GM19438 (cell line): ENCODE measurements at regions not wholly inside any gene's neighbourhood (a gene's known extent, or its start where the extent isn't known, plus 50 kb on each side); places are given as distances from the start of the nearest gene placed in this dataset.
"Not testable (repeated sequence)": the region's sequence is repeated elsewhere in the genome, so short reads cannot be mapped to it uniquely, and the experiment has no call there.

Source experiments
- ATAC-seq: cut with Tn5 transposase; IDR thresholded peaks from one replicate; pipeline ENCODE4 v1.9.1; 2021; ENCODE audit warnings: low read depth; ENCODE audit not compliant: unreplicated experiment

DNA sequence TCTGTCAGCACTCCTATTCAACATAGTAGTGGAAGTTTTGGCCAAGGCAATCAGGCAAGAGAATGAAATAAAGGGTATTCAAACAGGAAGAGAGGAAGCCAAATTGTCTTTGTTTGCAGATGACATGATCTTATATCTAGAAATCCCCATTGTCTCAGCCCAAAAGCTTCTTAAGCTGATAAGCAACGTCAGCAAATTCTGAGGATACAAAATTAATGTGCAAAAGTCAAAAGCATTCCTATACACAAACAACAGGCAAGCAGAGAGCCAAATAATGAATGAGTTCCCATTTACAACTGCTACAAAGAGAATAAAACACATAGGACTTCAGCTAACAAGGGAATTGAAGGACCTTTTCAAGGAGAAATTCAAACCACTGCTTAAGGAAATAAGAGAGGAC is 280.4 kb upstream of the LUZP2 start:
- no peak for ATAC-seq

DNA sequence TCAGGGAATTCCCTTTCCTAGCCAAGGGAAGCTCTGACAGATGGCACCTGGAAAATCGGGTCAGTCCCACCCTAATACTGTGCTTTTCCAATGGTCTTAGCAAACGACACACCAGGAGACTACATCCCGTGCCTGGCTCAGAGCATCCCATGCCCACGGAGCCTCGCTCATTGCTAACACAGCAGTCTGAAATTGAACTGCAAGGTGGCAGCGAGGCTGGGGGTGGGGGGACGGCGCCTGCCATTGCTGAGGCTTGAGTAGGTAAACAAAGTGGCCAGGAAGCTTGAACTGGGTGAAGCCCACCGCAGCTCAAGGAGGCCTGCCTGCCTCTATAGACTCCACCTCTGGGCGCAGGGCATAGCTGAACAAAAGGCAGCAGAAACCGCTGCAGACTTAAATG is 279.5 kb upstream of the LUZP2 start:
- ATAC-seq, result not testable (repeated sequence)

DNA sequence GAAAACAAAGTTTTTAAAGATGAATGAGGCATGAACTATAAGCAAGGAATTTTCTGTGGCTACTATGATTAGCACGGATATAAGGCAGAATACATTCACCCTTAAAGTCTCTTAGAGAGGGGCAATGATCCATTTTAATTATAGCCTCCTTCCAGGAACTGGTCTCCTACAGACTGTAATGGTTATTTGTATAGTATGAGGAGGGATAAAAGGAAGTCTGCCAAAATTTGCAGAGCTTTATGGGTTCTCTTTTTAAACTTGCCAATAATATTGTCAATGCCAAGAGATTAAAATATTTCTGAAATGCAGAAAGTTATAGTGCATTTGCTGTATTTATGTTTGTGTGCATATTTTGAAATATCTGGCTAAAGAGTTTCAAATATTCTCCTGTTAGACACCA is 271.4 kb upstream of the LUZP2 start:
- ATAC-seq, result no peak

DNA sequence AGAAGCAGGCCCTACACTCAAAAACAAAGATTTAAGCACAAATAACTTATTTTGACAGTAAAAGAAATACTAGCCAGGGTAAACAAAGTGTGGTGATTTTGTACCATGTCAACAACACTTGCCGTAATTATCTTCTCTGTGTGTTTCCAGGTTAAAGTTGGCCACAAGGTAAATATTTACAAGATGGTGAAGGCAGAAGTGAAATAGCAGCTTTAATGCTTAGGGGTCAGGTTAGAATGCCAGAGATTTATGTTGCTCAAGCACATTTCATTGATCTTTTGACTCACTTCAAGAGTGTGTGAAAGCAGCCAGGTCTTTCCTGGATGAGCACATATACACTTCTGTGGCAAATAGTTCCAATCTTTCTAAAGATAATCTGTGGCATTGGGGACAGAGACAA is 270.2 kb upstream of the LUZP2 start:
- no peak for ATAC-seq

DNA sequence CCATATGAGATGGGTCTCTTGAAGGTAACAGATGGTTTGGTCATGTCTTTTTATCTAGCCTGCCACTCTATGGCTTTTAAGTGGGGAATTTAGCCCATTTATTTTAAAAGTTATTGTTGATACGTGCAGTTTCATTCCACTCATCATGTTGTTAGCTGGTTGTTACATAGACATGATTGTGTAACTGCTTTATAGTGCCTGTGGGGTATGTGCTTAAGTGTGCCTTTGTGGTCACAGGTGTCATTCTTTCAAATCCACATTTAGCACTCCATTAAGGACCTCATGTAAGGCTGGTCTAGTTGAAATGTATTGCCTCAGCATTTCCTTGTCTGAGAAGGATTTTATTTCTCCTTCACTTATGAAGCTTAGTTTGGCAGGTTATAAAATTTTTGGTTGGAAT is 263.8 kb upstream of the LUZP2 start:
- no peak for ATAC-seq

DNA sequence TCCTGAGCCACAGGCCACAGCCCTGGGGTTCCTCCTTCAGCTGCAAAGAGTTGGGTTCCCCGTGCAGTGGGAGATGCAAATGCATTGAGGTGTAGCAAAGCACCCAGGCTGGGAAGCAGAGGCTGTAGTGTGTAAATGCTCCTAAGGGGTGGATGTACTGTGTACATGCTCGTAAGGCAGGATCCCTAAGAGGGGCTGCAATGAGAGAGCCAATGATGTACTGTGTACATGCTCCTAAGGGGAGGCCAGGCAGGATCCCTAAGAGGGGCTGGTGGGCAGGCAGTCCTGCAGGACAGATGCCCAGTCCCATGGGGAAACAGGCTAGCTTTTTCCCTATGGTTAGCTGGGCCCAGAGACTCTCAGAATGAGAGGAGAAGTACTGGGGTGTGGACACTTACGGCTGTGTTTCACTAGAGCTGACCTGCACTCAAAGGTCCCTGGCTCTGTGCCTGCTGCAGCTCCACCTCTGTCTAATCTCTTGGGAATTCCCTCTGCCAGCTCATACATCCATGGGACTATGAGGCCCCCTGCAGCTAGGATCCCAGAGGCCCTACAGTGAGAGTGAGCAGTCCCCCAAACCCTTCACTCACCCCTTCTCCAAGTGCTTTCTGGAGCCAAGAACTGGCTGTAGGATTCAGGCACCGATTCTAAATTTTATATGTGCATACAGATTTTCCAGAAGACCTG is 261.9 kb upstream of the LUZP2 start:
- ATAC-seq, result no peak

DNA sequence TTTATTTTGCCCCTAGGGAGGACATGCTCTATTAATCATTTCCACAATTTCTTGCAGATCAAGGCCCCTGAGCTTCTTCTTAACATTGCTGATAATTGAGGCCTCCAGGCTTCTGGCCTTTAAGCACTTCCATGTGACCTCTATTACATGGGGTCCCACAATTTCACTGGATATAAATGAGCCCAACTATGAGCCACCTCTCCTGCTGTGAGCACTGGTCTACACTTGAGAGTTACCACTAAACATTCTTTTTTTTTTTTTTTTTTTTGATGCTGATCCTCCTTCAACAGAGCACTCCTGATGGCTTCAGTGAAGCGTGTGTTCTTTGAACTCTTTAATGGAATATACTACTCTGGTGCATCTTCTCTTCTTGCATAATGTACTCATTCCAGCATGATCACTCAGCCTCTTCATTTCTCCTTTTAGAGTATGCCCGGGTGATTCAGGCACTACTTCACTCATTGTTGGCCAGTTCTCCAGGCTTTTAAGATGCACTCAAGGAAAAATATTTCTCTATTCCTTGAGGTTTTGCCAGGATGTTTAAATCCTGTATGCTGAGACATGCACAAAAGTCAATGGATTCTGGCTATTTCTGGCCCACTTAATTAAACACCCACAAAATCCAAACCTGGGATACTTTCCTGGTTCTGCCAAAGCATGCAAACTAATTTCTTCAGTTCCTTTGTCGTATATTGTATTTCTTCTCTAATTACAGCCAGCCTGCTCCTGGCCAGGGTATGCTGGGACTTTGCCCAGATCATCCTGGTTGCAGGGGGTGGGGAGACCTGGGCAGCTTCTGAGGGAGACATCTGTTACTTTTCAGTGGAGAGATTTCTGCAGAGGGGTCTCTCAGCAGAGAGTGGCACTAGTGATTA is 257.8 kb upstream of the LUZP2 start:
- ATAC-seq, result no peak

DNA sequence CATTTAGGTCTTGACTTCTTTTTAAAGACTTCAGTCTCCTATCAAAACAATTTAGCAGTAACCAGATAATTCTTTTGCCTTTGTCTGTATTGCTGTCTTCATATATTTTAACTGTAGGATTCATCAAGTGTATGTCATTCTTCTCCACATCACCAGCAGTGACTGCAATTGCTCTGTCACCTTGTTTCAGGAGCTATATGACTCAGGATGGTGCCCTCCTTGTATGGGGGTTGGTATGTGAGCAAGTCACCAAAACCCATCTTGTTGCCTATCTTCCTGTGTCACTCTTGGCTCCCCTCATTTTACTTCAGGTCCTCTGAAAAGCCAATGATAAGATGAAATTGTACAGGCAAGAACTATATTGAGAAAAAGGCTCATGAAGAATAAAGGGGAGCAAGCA is 256.9 kb upstream of the LUZP2 start:
- no peak for ATAC-seq

DNA sequence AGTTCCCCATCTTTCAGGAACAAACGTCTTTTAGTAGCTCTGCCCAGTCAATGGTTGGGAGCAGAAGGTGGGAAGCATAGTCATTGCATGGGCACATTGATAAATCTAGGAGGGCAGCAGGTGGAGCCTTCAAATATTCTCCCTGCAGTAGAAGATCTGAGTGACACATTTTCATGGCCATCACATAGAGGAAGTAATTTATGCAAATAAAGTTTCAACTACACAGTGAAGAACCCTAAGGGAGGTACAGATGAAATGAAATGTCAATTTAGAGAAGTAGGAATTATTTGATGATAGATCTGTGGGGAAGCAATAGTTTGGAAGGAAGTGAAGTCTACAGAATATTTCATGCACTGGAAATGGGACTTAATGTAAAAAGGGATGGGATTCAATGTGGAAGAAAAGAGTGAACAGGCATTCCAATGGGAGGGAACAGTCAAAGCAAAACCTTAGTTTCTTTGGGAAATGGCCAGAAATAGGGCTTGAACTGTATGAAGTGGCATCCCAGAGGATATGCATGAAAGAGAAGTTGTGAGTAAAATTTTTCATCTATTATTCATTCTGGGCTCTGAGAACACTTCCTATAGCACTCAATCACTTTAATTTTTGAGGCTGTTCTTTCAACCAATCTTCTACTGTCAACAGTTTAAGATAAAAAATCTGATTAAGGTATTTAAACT is 256.2 kb upstream of the LUZP2 start:
- no peak for ATAC-seq

DNA sequence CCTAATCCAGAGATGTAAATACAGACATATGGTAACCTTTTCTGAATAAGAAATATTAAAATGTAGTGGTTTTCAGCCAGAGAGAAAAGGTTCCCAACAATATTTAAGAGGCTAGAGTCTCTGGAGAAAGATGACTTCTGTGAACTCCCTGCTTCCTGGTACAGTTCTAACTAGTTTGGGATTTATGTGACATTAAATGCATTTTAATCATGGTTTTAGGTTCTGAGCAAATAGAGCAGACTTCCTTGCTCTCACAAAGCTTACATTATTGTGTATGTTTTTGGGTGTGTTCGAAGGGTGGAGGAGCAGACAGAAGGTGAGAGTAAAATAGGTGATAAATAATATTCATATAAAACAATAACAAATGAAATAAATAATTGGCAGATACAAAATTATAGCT is 250.1 kb upstream of the LUZP2 start:
- ATAC-seq, result no peak

DNA sequence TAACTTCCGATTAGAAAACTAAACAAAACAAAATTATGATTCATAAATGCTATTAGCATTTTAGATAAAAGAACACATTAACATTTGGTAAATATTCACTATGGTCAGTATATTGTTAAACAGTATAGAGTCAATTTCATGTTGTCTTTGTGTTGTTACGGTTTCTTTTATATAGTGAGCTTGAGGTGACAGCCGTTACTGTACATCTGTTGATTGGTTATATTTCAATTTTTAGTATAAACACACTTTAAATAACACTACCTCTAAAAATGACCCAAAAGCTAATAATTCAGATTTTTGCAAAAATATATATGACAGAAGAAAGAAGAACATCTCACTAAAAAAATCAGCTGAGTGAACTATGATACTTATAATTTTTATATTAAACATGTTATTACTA is 249.0 kb upstream of the LUZP2 start:
- no peak for ATAC-seq

DNA sequence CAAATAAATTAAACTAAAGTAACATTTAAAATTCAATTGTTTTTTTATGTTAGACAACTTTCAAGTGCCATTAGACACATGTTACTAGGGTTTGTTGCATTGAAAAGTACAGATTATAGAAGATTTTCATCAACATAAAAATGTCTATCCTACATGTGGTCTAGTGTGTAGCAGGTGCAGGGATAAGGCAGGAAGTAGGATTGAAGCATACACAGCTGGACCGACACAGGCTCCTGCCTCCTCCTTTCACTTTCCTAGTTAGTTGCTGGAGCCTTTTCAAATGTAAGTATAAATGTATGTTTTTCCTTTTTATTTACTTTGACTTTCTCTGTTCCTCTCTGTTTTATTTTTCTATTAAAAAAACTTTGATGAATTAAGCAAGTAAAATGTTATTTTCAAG is 246.9 kb upstream of the LUZP2 start:
- no peak for ATAC-seq

DNA sequence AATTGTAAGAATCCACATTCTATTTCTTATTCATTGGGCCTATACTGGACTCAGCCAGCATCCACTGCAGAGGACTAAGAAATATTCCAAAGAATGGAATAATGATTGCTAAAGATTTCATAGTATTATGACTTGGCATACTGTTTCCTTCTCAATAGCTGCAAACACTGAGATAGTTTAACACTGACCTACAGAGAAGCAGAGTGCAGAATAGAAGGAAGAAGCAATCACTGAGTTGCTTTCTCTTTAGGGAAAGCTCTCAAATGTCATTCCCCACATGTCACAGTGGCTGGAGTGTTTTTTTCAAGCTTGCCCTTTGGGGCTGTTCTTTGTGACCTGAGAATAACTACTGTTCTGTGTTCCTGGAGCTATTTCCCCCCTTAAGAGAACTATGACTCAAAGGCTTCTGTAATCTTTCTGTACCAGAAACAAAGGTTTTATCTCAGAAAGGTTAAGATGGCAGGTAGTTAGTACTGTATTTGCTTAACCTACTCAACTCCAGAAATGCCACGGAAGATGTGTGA is 243.6 kb upstream of the LUZP2 start:
- ATAC-seq, result no peak

DNA sequence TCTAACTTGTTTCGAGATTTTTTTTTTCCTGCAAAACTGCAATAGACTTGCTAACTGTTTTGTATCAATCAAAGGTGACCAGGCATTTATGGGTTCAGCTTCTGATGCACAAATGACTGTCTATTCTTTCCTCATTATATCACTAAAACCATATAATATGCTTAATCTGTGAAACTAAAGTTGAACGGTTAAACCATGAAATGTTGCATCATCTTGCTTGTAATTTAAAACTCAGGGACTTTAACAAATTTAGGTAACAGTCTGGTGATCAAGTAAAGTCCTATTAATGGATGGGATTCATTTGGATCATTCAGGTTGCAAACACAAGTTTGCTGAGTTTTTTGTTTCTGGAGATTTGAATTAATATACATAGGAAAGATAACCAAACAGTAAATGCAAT is 232.0 kb upstream of the LUZP2 start:
- ATAC-seq, result no peak

DNA sequence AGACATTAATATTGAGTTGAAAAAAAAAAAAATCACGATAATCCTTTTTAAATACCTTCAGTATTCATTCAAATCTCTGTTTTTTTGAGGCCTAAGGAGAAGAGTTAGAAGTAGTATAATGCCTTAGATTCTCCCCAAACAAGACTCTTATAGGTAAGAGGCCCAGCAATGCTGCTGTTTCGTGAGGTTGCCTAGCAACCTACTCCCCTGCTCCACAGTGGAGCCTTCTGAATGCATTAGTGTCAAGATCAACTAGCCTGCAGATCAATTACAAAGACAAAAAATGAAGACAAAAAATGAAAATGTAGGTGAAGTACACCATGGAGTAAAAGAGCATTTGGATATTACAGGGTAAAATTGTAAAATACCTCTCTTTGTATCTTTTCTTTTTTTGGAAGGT is 229.8 kb upstream of the LUZP2 start:
- no peak for ATAC-seq

DNA sequence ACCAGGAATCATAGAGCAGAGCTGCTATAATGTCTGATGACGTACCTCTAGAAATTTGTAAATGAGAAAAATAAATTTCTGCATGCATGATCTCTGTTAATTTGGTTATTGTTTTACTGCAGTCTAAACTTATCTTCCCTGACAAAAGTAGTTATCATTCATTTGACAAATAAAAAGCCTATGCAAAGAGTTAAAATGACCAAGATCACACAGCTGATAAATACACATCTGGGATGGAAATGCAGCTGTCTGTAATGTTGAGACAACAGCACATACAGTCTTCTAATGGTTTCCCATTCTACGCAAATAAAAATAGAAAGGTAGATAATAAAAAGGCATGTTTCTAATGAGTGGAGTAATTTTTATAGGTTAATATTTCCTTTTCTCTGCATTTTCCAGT is 225.1 kb upstream of the LUZP2 start:
- no peak for ATAC-seq

DNA sequence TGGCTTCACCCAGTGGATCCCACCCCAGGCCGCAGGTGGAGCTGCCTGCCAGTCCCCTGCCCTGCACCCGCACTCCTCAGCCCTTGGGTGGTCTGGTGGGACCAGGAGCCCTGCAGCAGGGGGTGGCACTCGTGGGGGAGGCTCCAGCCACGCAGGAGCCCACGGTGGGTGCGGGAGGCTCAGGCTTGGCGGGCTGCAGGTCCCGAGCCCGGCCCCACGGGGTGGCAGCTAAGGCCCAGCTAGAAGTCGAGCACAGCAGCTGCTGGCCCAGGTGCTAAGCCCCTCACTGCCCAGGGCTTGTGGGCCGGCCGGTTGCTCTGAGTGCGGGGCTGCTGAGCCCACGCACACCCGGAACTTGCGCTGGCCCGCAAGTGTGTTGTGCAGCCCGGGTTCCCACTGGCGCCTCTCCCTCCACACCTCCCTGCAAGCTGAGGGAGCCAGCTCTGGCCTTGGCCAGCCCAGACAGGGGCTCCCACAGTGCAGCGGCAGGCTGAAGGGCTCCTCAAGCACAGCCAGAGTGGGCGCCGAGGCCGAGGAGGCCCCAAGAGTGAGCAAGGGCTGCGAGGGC is 222.6 kb upstream of the LUZP2 start:
- not testable (repeated sequence) for ATAC-seq

DNA sequence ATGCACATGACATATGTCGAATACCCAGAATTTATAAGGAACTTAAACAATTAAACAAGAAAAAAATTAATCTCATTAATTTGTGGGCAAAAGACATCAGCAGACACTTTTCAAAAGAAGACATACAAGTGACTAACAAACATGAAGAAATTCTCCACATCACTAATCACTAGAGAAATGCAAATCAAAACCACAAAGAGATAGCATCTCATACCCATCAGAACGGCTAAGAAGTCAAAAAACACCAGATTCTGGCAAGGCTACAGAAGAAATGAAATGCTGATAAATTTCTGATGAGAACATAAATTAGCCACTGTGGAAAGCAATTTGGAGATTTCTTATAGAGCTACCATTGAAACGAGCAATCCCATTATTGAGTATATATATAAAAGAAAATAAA is 210.6 kb upstream of the LUZP2 start:
- no peak for ATAC-seq

DNA sequence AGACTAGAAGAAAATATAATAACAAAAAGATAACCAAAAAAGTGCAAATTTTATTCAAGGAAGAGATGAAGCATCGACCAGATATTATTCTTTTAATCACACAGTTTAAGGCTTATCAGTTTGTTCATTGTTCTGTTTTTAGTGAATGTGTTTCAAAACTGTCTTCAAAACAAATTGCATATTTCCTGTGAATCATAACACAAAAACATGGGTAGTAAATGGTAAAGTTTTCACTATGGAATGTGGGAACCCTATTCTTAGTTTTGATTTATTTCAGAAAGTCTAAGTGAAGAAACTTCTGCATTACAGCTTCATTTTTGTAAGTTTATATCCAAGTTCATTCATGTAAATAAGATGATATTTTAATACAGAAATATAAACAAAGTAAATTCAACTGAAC is 207.6 kb upstream of the LUZP2 start:
- no peak for ATAC-seq

DNA sequence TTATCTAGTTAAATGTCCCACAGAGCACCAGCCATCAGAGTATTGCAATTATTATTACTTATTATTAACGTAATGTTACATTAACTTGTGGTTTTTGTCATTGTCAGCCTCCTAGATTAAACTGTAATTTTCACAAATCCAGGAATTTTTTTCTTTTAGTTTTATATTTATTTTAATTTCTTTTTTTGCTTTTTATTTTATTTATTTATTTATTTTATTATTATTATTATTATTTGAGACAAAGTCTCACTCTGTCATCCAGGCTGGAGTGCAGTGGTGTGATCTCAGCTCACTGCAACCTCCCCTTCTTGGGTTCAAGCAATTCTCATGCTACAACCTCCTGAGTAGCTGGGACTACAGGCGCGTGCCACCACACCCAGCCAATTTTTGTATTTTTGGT is 202.9 kb upstream of the LUZP2 start:
- ATAC-seq, result no peak

DNA sequence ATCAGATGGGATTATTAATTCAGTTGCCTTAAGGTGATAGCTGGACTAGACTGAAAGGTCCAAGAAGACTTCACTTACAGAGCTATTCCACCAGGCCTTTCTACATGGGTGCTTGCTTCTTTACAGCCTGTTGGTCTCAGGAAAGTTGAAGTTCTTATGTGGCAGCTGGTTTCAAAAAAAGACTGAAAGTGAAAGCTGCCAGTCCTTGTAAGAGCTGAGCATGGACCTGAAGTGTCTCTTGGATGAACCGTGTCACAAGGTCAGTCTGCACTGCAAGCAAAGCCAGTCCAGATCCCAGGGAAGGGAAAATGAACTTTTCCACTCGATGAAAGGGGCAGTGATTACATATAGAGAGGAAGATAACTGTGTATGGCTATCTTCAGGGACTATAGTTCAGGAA is 201.5 kb upstream of the LUZP2 start:
- no peak for ATAC-seq
